H1 (cell line): ENCODE measurements at regions not wholly inside any gene's neighbourhood (a gene's known extent, or its start where the extent isn't known, plus 50 kb on each side); places are given as distances from the start of the nearest gene placed in this dataset.

Experiments
- BRCA1 ChIP-seq: IDR thresholded peaks from 2 replicates; pipeline ENCODE4 v1.6.1; 2012; ENCODE audit warnings: low read depth, low read length, improper control_type of control experiment
- E2F6 ChIP-seq: IDR thresholded peaks from 2 replicates; pipeline ENCODE4 v1.6.1; 2012; ENCODE audit warnings: inconsistent platforms
- EGR1 ChIP-seq: IDR thresholded peaks from 2 replicates; pipeline ENCODE4 v1.6.1; 2011; ENCODE audit warnings: low read depth, low read length, borderline replicate concordance
- EZH2 ChIP-seq: fragments of 200-600 bp; sonication (generic); IDR thresholded peaks from 2 replicates; pipeline ENCODE4 v1.7.1; 2012; ENCODE audit warnings: low read depth, mild to moderate bottlenecking, moderate library complexity, low read length, inconsistent platforms; ENCODE audit not compliant: severe bottlenecking
- GTF2F1 ChIP-seq: IDR thresholded peaks from 2 replicates; pipeline ENCODE4 v1.6.1; 2012; ENCODE audit warnings: low read depth, low read length, improper control_type of control experiment, borderline replicate concordance
- POLR2A ChIP-seq, 2 experiments: IDR thresholded peaks; 1 replicate in 1 of 2; 2 replicates in 1 of 2; pipeline ENCODE4 v1.6.1; 2011; ENCODE audit warnings: low read depth in 2 of 2, low read length in 2 of 2, mild to moderate bottlenecking in 2 of 2; ENCODE audit errors: control extremely low read depth in 1 of 2
- POLR2AphosphoS5 ChIP-seq: IDR thresholded peaks from 2 replicates; pipeline ENCODE4 v1.6.1; 2011; ENCODE audit warnings: low read depth, low read length
- RFX5 ChIP-seq: IDR thresholded peaks from 2 replicates; pipeline ENCODE4 v1.6.1; 2011; ENCODE audit warnings: low read depth, low read length, improper control_type of control experiment, borderline replicate concordance
- SAP30 ChIP-seq: fragments of 300-600 bp; sonication (generic); IDR thresholded peaks from 2 replicates; pipeline ENCODE4 v1.7.1; 2012; ENCODE audit warnings: low read length, moderate library complexity, mild to moderate bottlenecking, inconsistent platforms; ENCODE audit not compliant: insufficient read depth, insufficient replicate concordance
- SP2 ChIP-seq: IDR thresholded peaks from 2 replicates; pipeline ENCODE4 v1.6.1; 2012; ENCODE audit warnings: mild to moderate bottlenecking, low read length, inconsistent platforms
- TAF1 ChIP-seq: IDR thresholded peaks from 2 replicates; pipeline ENCODE4 v1.6.1; 2011; ENCODE audit warnings: mild to moderate bottlenecking, low read depth, low read length
- TF ChIP-seq, protein P1 (sequence below), 3 experiments: IDR thresholded peaks; 1 replicate in 2 of 3; 2 replicates in 1 of 3; pipeline versions ENCODE4 v1.5.1 to v1.6.1; 2011; ENCODE audit warnings: low read length in 3 of 3, mild to moderate bottlenecking in 3 of 3, inconsistent platforms in 2 of 3, low read depth in 1 of 3, moderate library complexity in 1 of 3; ENCODE audit not compliant: insufficient read depth in 1 of 3; ENCODE audit errors: control extremely low read depth in 1 of 3

GRCh38 chr2:217256251-217256650 lies 396.4 kb upstream of the TNP1 start:
- TF ChIP-seq, protein P1, sequence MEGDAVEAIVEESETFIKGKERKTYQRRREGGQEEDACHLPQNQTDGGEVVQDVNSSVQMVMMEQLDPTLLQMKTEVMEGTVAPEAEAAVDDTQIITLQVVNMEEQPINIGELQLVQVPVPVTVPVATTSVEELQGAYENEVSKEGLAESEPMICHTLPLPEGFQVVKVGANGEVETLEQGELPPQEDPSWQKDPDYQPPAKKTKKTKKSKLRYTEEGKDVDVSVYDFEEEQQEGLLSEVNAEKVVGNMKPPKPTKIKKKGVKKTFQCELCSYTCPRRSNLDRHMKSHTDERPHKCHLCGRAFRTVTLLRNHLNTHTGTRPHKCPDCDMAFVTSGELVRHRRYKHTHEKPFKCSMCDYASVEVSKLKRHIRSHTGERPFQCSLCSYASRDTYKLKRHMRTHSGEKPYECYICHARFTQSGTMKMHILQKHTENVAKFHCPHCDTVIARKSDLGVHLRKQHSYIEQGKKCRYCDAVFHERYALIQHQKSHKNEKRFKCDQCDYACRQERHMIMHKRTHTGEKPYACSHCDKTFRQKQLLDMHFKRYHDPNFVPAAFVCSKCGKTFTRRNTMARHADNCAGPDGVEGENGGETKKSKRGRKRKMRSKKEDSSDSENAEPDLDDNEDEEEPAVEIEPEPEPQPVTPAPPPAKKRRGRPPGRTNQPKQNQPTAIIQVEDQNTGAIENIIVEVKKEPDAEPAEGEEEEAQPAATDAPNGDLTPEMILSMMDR (IDR thresholded peaks at IDR 0.05; ENCODE audit: control extremely low read depth in 1 of 3, insufficient read depth in 1 of 3, low read depth in 1 of 3, low read length in 3 of 3) = no peak
- TF ChIP-seq GTF2F1 = no peak
- TF ChIP-seq SP2 = no peak
- no peak for TF ChIP-seq SAP30
- no peak for TF ChIP-seq EZH2
- no peak for TF ChIP-seq TAF1
- TF ChIP-seq RFX5 = no peak
- no peak for TF ChIP-seq BRCA1
- TF ChIP-seq POLR2A (IDR thresholded peaks at IDR 0.05; ENCODE audit: control extremely low read depth in 1 of 2, low read depth in 2 of 2, low read length in 2 of 2) = no peak
- no peak for TF ChIP-seq POLR2AphosphoS5
- TF ChIP-seq EGR1 = no peak
- no peak for TF ChIP-seq E2F6
